ENCODE measurements at regions not wholly inside any gene's neighbourhood (a gene's known extent, or its start where the extent isn't known, plus 50 kb on each side); places are given as distances from the start of the nearest gene placed in this dataset.

DNA sequence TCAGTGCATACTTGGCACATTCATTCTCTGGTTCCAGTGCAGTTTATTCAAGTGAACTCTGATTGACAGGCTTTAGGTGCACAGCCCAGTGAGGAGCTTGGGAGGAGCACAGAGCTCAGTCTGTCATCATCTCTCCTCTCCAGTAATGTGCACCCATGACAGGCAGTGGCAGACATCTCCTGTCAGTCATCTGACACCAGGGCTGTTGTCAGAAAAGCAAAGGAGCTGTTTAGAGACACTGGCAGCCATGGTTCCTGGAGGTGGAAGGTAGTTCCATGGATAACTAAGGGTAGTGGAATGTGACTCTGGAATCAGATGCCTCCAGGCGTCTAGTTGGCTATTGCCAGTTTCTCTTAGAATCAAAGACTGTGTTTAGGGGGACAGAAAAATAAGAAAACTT lies 308.8 kb downstream of the DCDC2C start:
- Mint-ChIP-seq H3K9me3 (peaks cover 11% of the 10 kb centered on the region), H3K27ac (no peak overlapping the region), H3K27me3 (ENCODE audit: insufficient read depth, low read depth) (peaks cover 3% of the 10 kb centered on the region), H3K36me3 (no peaks in the 10 kb centered on the region), H3K4me3 (no peak overlapping the region), H3K4me1 (no peaks in the 10 kb centered on the region)
- H2AFZ ChIP-seq (replicated peaks), result no peak overlapping the region
- no peak for DNase-seq (ENCODE audit: low spot score)
- H3K9ac ChIP-seq, result no peak overlapping the region
- H3K36me3 ChIP-seq, result no peaks in the 10 kb centered on the region
- H3K9me3 ChIP-seq (ENCODE audit: low read depth), result no peaks in the 10 kb centered on the region
- no peaks in the 10 kb centered on the region for H3K79me2 ChIP-seq (ENCODE audit: low read depth)
- no peaks in the 10 kb centered on the region for H3K27me3 ChIP-seq
- no peak overlapping the region for H3K4me2 ChIP-seq
- H4K20me1 ChIP-seq (ENCODE audit: low read depth), result no peaks in the 10 kb centered on the region
- no peaks in the 10 kb centered on the region for H3F3A ChIP-seq (ENCODE audit: low read depth)
- no peak overlapping the region for H3K27ac ChIP-seq
- no peak overlapping the region for H3K4me3 ChIP-seq
- TF ChIP-seq, protein P1, sequence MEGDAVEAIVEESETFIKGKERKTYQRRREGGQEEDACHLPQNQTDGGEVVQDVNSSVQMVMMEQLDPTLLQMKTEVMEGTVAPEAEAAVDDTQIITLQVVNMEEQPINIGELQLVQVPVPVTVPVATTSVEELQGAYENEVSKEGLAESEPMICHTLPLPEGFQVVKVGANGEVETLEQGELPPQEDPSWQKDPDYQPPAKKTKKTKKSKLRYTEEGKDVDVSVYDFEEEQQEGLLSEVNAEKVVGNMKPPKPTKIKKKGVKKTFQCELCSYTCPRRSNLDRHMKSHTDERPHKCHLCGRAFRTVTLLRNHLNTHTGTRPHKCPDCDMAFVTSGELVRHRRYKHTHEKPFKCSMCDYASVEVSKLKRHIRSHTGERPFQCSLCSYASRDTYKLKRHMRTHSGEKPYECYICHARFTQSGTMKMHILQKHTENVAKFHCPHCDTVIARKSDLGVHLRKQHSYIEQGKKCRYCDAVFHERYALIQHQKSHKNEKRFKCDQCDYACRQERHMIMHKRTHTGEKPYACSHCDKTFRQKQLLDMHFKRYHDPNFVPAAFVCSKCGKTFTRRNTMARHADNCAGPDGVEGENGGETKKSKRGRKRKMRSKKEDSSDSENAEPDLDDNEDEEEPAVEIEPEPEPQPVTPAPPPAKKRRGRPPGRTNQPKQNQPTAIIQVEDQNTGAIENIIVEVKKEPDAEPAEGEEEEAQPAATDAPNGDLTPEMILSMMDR (IDR thresholded peaks at IDR 0.05), result no peak
- no peak for TF ChIP-seq EZH2 (IDR thresholded peaks at IDR 0.05)
- no peak for TF ChIP-seq EZH2phosphoT487 (IDR thresholded peaks at IDR 0.05)
- no peaks in the 10 kb centered on the region for H3K4me1 ChIP-seq

DNA sequence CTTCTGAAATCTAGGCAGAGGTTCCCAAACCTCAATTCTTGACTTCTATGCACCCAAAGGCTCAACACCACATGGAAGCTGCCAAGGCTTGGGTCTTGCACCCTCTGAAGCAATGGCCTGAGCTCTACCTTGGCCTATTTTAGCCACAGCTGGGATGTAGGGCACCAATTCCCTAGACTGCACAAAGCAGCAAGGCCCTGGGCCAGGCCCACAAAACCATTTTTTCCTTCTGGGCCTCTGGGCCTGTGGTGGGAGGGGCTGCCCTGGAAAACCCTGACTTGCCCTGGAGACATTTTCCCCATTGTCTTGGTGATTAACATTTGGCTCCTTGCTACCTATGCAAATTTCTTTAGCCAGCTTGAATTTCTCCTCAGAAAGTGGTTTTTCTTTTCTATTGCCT lies 315.2 kb downstream of the DCDC2C start:
- Histone ChIP-seq H3K4me3 (no peak overlapping the region), H3K36me3 (no peaks in the 10 kb centered on the region), H3K9me3 (ENCODE audit: low read depth) (peaks cover 10% of the 10 kb centered on the region), H3K4me1 (no peaks in the 10 kb centered on the region), H2AFZ (replicated peaks) (no peak overlapping the region), H3K27ac (no peak overlapping the region), H4K20me1 (ENCODE audit: low read depth) (no peaks in the 10 kb centered on the region), H3K79me2 (ENCODE audit: low read depth) (no peaks in the 10 kb centered on the region), H3F3A (ENCODE audit: low read depth) (no peaks in the 10 kb centered on the region), H3K4me2 (no peak overlapping the region), H3K9ac (no peak overlapping the region), H3K27me3 (no peaks in the 10 kb centered on the region)
- Mint-ChIP-seq H3K4me1 (no peaks in the 10 kb centered on the region), H3K9me3 (peaks cover 29% of the 10 kb centered on the region), H3K36me3 (peaks cover 1% of the 10 kb centered on the region), H3K4me3 (no peak overlapping the region), H3K27me3 (ENCODE audit: insufficient read depth, low read depth) (peaks cover 2% of the 10 kb centered on the region), H3K27ac (no peak overlapping the region)
- DNase-seq (ENCODE audit: low spot score), result no peak
- TF ChIP-seq EZH2phosphoT487 (IDR thresholded peaks at IDR 0.05) (no peak), EZH2 (IDR thresholded peaks at IDR 0.05) (no peak)
- TF ChIP-seq, protein P1 (IDR thresholded peaks at IDR 0.05), result no peak

DNA sequence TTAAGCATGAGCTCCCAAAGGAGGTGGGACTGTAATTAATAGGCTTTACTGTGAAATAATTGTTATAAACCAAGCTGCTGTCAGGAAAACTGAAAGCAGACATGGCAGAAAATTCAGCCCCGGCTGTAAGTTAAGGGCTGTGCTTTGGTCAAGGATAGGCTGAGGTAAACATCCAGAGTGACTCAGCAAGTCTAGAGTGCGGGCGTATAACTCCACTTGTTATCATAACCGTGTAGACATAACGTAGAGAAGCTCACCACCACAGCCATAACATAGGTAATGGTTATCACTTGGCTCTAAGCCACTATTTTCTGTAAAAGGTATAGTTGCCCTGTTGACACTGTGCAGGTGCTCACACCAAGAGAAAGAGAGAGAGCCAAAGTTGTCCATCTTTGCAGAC lies 316.8 kb downstream of the DCDC2C start:
- H3K27ac Mint-ChIP-seq, result no peak overlapping the region
- H3K4me3 Mint-ChIP-seq, result no peak overlapping the region
- Histone ChIP-seq H3K27me3 (no peaks in the 10 kb centered on the region), H3K4me2 (no peak overlapping the region), H3K36me3 (no peaks in the 10 kb centered on the region), H3K9ac (no peak overlapping the region), H4K20me1 (ENCODE audit: low read depth) (no peaks in the 10 kb centered on the region), H3K27ac (no peak overlapping the region), H2AFZ (replicated peaks) (no peak overlapping the region), H3K9me3 (ENCODE audit: low read depth) (peaks cover 10% of the 10 kb centered on the region), H3K4me3 (no peak overlapping the region), H3K4me1 (no peaks in the 10 kb centered on the region), H3K79me2 (ENCODE audit: low read depth) (no peaks in the 10 kb centered on the region), H3F3A (ENCODE audit: low read depth) (no peaks in the 10 kb centered on the region)
- H3K9me3 Mint-ChIP-seq, result peaks cover 29% of the 10 kb centered on the region
- peaks cover 2% of the 10 kb centered on the region for H3K27me3 Mint-ChIP-seq (ENCODE audit: insufficient read depth, low read depth)
- no peak for DNase-seq (ENCODE audit: low spot score)
- peaks cover 1% of the 10 kb centered on the region for H3K36me3 Mint-ChIP-seq
- no peak for TF ChIP-seq EZH2 (IDR thresholded peaks at IDR 0.05)
- TF ChIP-seq EZH2phosphoT487 (IDR thresholded peaks at IDR 0.05), result no peak
- TF ChIP-seq, protein P1 (IDR thresholded peaks at IDR 0.05), result no peak
- no peaks in the 10 kb centered on the region for H3K4me1 Mint-ChIP-seq

Data from neural progenitor cell (in vitro differentiated cells).